Upper lobe of right lung (tissue), 1 donor: ENCODE measurements at regions not wholly inside any gene's neighbourhood (a gene's known extent, or its start where the extent isn't known, plus 50 kb on each side); places are given as distances from the start of the nearest gene placed in this dataset.

ENCODE experiments used
- ATAC-seq: fragments of 200-7000 bp; cut with Tn5 transposase; one replicate; pipeline ENCODE4 v1.9.1; 2020; ENCODE audit warnings: mild to moderate bottlenecking, moderate library complexity
- DNase-seq: peaks from one replicate; pipeline ENCODE4 v3.0.0-alpha.2; 2020
- H3K27ac ChIP-seq: fragments of 200-600 bp; one replicate; pipeline ENCODE4 v1.8.0; 2022
- H3K27me3 ChIP-seq: fragments of 200-600 bp; one replicate; pipeline ENCODE4 v1.8.0; 2022; ENCODE audit warnings: mild to moderate bottlenecking
- H3K36me3 ChIP-seq: fragments of 200-600 bp; one replicate; pipeline ENCODE4 v1.8.0; 2022
- H3K4me1 ChIP-seq: fragments of 200-600 bp; one replicate; pipeline ENCODE4 v1.8.0; 2022
- H3K4me3 ChIP-seq: fragments of 200-600 bp; one replicate; pipeline ENCODE4 v1.8.0; 2022; ENCODE audit warnings: mild to moderate bottlenecking
- H3K9me3 ChIP-seq: fragments of 200-600 bp; one replicate; pipeline ENCODE4 v1.8.0; 2022
- CTCF ChIP-seq: fragments of 200-600 bp; IDR thresholded peaks from one replicate; pipeline ENCODE4 v1.8.0; 2022; ENCODE audit warnings: antibody characterized with exemption
- intact Hi-C: fragments of 100-400 bp; cut with DNase I; formaldehyde crosslinking; loops from one replicate; pipeline ENCODE4 v1.11.0; 2022
- donor health status: DM: no; HTN: yes; CAD: no; lungs with severe emphysema.

GRCh38 chr4:108453366-108453765 is 167.0 kb upstream of the RPL34 start:
- Histone ChIP-seq H3K27me3 (no peaks in the 10 kb centered on the region), H3K9me3 (no peaks in the 10 kb centered on the region), H3K36me3 (no peaks in the 10 kb centered on the region), H3K27ac (no peak overlapping the region), H3K4me1 (no peaks in the 10 kb centered on the region), H3K4me3 (no peak overlapping the region)
- no peak for TF ChIP-seq CTCF
- DNase-seq (no peak), ATAC-seq (no peak)
- intact Hi-C loops = no loop called here

- no peaks in the 10 kb centered on the region for H3K4me1 ChIP-seq
- no peak for ATAC-seq
Observed at GRCh38 chr4:108450236-108450898, 170.0 kb upstream of the RPL34 start.

GRCh38 chr4:108449129-108449528 is 171.2 kb upstream of the RPL34 start:
- ATAC-seq (no peak), DNase-seq (no peak)
- no peak for TF ChIP-seq CTCF
- no peak overlapping the region for H3K27ac ChIP-seq
- H3K27me3 ChIP-seq = no peaks in the 10 kb centered on the region
- H3K9me3 ChIP-seq = no peaks in the 10 kb centered on the region
- no peaks in the 10 kb centered on the region for H3K4me1 ChIP-seq
- intact Hi-C loops = no loop called here
- H3K4me3 ChIP-seq = no peak overlapping the region
- H3K36me3 ChIP-seq = no peaks in the 10 kb centered on the region

More at GRCh38 chr4:108450236-108450898, 170.0 kb upstream of the RPL34 start:
- H3K36me3 ChIP-seq = no peaks in the 10 kb centered on the region
- H3K27ac ChIP-seq = no peak overlapping the region
- no peaks in the 10 kb centered on the region for H3K27me3 ChIP-seq
- DNase-seq = no peak
- no peaks in the 10 kb centered on the region for H3K9me3 ChIP-seq
- H3K4me3 ChIP-seq = no peak overlapping the region
- TF ChIP-seq CTCF = no peak
- intact Hi-C loops = no loop called here

- intact Hi-C loops = no loop called here
- Histone ChIP-seq H3K4me3 (no peak overlapping the region), H3K9me3 (no peaks in the 10 kb centered on the region), H3K36me3 (no peaks in the 10 kb centered on the region), H3K27ac (no peak overlapping the region), H3K4me1 (no peaks in the 10 kb centered on the region), H3K27me3 (no peaks in the 10 kb centered on the region)
- ATAC-seq (peak; percentile 39), DNase-seq (no peak)
- TF ChIP-seq CTCF = no peak
Observed at GRCh38 chr4:108446556-108446955, 173.8 kb upstream of the RPL34 start.

GRCh38 chr4:108445716-108446115 is 174.7 kb upstream of the RPL34 start:
- ATAC-seq = no peak
- no peak for DNase-seq
- H3K4me1 ChIP-seq = no peaks in the 10 kb centered on the region
- H3K27me3 ChIP-seq = no peaks in the 10 kb centered on the region
- intact Hi-C loops = no loop called here
- no peaks in the 10 kb centered on the region for H3K9me3 ChIP-seq
- no peaks in the 10 kb centered on the region for H3K36me3 ChIP-seq
- H3K27ac ChIP-seq = no peak overlapping the region
- TF ChIP-seq CTCF = no peak
- no peak overlapping the region for H3K4me3 ChIP-seq

GRCh38 chr4:108443585-108443984 is 176.8 kb upstream of the RPL34 start:
- Histone ChIP-seq H3K36me3 (no peaks in the 10 kb centered on the region), H3K4me3 (no peak overlapping the region), H3K27ac (no peak overlapping the region), H3K4me1 (no peaks in the 10 kb centered on the region), H3K27me3 (no peaks in the 10 kb centered on the region), H3K9me3 (no peaks in the 10 kb centered on the region)
- no peak for ATAC-seq
- no peak for DNase-seq
- intact Hi-C loops = no loop called here
- no peak for TF ChIP-seq CTCF
